K562 (cell line): ENCODE measurements at regions not wholly inside any gene's neighbourhood (a gene's known extent, or its start where the extent isn't known, plus 50 kb on each side); places are given as distances from the start of the nearest gene placed in this dataset.

Experiments
- ATAC-seq: fragments of 200-7000 bp; cut with Tn5 transposase; 3 replicates; pipeline ENCODE4 v1.9.1; 2020; ENCODE audit warnings: moderate library complexity
- BruUV-seq: library from RNA; stranded (reverse); fragments of 400-500 nt; replicated peaks from 2 replicates; lab custom pipeline; 2021; lab: Mats Ljungman, UMichigan
- CTCF ChIA-PET: fragments of 300-600 bp; formaldehyde crosslinking; extraction: SDS; loops from one replicate; lab custom pipeline; 2021; ENCODE audit warnings: low intra/inter-chr PET ratio; lab: Yijun Ruan, JAX
- POLR2A ChIA-PET: fragments of 300-600, 350-650 bp; sonication (Branson Sonifier 250); formaldehyde crosslinking; extraction: SDS; loops from one replicate; lab custom pipeline; 2021; ENCODE audit warnings: antibody characterized with exemption, inconsistent platforms; lab: Yijun Ruan, JAX
- DNase-seq, 4 experiments: peaks; one replicate each; pipeline versions ENCODE4 v3.0.0 to v3.0.0-alpha.2; 2011 to 2018; ENCODE audit warnings: low spot score in 3 of 4, mixed read lengths in 3 of 4; ENCODE audit errors: extremely low read depth in 1 of 4
- FAIRE-seq: peaks from 2 replicates; lab custom pipeline; 2011; peaks lifted over from hg19 to GRCh38; lab: Jason Lieb, UNC
- H2AFZ ChIP-seq: 2 replicates; pipeline ENCODE4 v1.6.0; 2011; ENCODE audit warnings: low read depth, low read length, control low read depth, inconsistent platforms
- H3K27ac ChIP-seq: fragments of 200-600 bp; 3 replicates; pipeline ENCODE4 v1.8.0; 2011; ENCODE audit warnings: low read depth, mild to moderate bottlenecking, control low read depth, inconsistent platforms, low read length, moderate library complexity, mixed read lengths; ENCODE audit errors: extremely low read depth
- H3K27me3 ChIP-seq, 2 experiments: fragments of 300-600 bp in 1 of 2; 2 replicates in 1 of 2; 3 replicates in 1 of 2; pipeline versions ENCODE4 v1.6.0 to v1.8.0; 2011; ENCODE audit warnings: inconsistent platforms in 2 of 2, low read length in 2 of 2, mild to moderate bottlenecking in 1 of 2, mixed read lengths in 1 of 2, moderate library complexity in 1 of 2; ENCODE audit not compliant: control insufficient read depth in 2 of 2, insufficient read depth in 2 of 2
- H3K36me3 ChIP-seq: fragments of 300-600 bp; 3 replicates; pipeline ENCODE4 v1.8.0; 2011; ENCODE audit warnings: mild to moderate bottlenecking, low read length, inconsistent platforms; ENCODE audit not compliant: control insufficient read depth, insufficient read depth
- H3K4me1 ChIP-seq, 2 experiments: fragments of 200-600 bp in 1 of 2; replicated peaks in 1 of 2; 2 replicates in 1 of 2; 3 replicates in 1 of 2; pipeline versions ENCODE4 v1.5.1 to v1.8.0; 2011; ENCODE audit warnings: inconsistent platforms in 2 of 2, low read length in 2 of 2, mild to moderate bottlenecking in 1 of 2, mixed read lengths in 1 of 2, moderate library complexity in 1 of 2; ENCODE audit not compliant: control insufficient read depth in 2 of 2, insufficient read depth in 2 of 2
- H3K4me2 ChIP-seq: 2 replicates; pipeline ENCODE4 v1.6.1; 2011; ENCODE audit warnings: low read length, control low read depth, inconsistent platforms, mixed read lengths; ENCODE audit not compliant: insufficient read depth
- H3K4me3 ChIP-seq: fragments of 200-600 bp; sonication (generic), shearing (Covaris generic); 2 replicates; pipeline ENCODE4 v1.5.1; 2016; ENCODE audit warnings: control low read depth, inconsistent platforms
- H3K79me2 ChIP-seq: fragments of 200-600 bp; 3 replicates; pipeline ENCODE4 v1.8.0; 2011; ENCODE audit warnings: low read length, inconsistent platforms; ENCODE audit not compliant: control insufficient read depth, insufficient read depth
- H3K9ac ChIP-seq, 2 experiments: 2 replicates each; pipeline versions ENCODE4 v1.6.0 to v1.6.1; 2011; ENCODE audit warnings: low read depth in 2 of 2, low read length in 2 of 2, control low read depth in 1 of 2, inconsistent platforms in 1 of 2, mild to moderate bottlenecking in 1 of 2, mixed read lengths in 1 of 2; ENCODE audit not compliant: insufficient read depth in 1 of 2
- H3K9me1 ChIP-seq: one replicate; pipeline ENCODE4 v1.6.0; 2011; ENCODE audit warnings: inconsistent platforms, mild to moderate bottlenecking, low read length, moderate library complexity; ENCODE audit not compliant: control insufficient read depth, insufficient read depth
- H3K9me3 ChIP-seq: replicated peaks from 2 replicates; pipeline ENCODE4 v1.5.1; 2011; ENCODE audit warnings: low read depth, low read length, inconsistent platforms; ENCODE audit not compliant: control insufficient read depth, insufficient read depth
- H4K20me1 ChIP-seq: replicated peaks from 2 replicates; pipeline ENCODE4 v1.6.1; 2011; ENCODE audit warnings: low read length, inconsistent platforms, mixed read lengths; ENCODE audit not compliant: control insufficient read depth, insufficient read depth
- BRCA1 ChIP-seq, 2 experiments: fragments of 450-650 bp in 1 of 2; sonication (generic) in 1 of 2; formaldehyde crosslinking in 1 of 2; IDR thresholded peaks; 2 replicates each; pipeline versions ENCODE4 v1.5.0 to v1.6.1; 2017 to 2020; ENCODE audit warnings: mild to moderate bottlenecking in 1 of 2, missing genetic modification reagents in 1 of 2
- FOXM1 ChIP-seq, 2 experiments: fragments of 450-650 bp in 1 of 2; sonication (generic) in 1 of 2; formaldehyde crosslinking in 1 of 2; IDR thresholded peaks; 2 replicates each; pipeline versions ENCODE4 v1.6.1 to v1.9.0; 2017 to 2022; ENCODE audit warnings: low read depth in 2 of 2, mild to moderate bottlenecking in 2 of 2, missing genetic modification reagents in 1 of 2, moderate library complexity in 1 of 2
- HMG20B ChIP-seq: fragments of 250-450 bp; sonication (Bioruptor Pico); IDR thresholded peaks from 2 replicates; pipeline ENCODE4 v1.5.0; 2021; ENCODE audit warnings: mild to moderate bottlenecking
- MEIS2 ChIP-seq: fragments of 450-650 bp; IDR thresholded peaks from 2 replicates; pipeline ENCODE4 v1.6.1; 2014; ENCODE audit warnings: mild to moderate bottlenecking; ENCODE audit not compliant: partially characterized antibody
- POLR2A ChIP-seq: fragments of 450-650 bp; conservative IDR thresholded peaks from 2 replicates; pipeline ENCODE4 v1.6.1; 2016
- RBM15 ChIP-seq: fragments of 200-400 bp; formaldehyde crosslinking; IDR thresholded peaks from 2 replicates; pipeline ENCODE4 v1.6.1; 2018; ENCODE audit warnings: mild to moderate bottlenecking, low read length, moderate library complexity; ENCODE audit not compliant: insufficient read depth
- ZC3H8 ChIP-seq: fragments of 450-650 bp; IDR thresholded peaks from 2 replicates; pipeline ENCODE4 v1.6.1; 2017
- WGBS: fragments of 100-300 bp; shearing (Covaris generic); methylation state at CpG from one replicate; pipeline ENCODE4 v1.1.6; 2016; ENCODE audit warnings: low coverage, mixed read lengths; ENCODE audit not compliant: insufficient coverage; ENCODE audit errors: missing lambda C conversion rate; 5-methylcytosine and 5-hydroxymethylcytosine counted together
- in situ Hi-C: fragments of 300-500 bp; cut with MboI; formaldehyde crosslinking; loops from 4 replicates; pipeline ENCODE4 v1.15.0; 2018; ENCODE audit warnings: inconsistent platforms, mixed read lengths
- intact Hi-C: fragments of 100-400 bp; cut with micrococcal nuclease; formaldehyde crosslinking; loops from 2 replicates; pipeline ENCODE4 v1.14.2; 2022
- TF ChIP-seq, protein P1 (sequence below), 3 experiments: fragments of 200-800 bp in 1 of 3; fragments of 250-450 bp in 1 of 3; fragments of 450-650 bp in 1 of 3; sonication (Bioruptor Pico) in 1 of 3; sonication (Bioruptor generic) in 1 of 3; formaldehyde crosslinking in 1 of 3; IDR thresholded peaks; 2 replicates each; pipeline versions ENCODE4 v1.6.1 to v1.8.0; 2016 to 2022; ENCODE audit warnings: mild to moderate bottlenecking in 2 of 3, missing genetic modification characterization in 2 of 3, missing compliant biosample characterization in 1 of 3, moderate library complexity in 1 of 3
- TF ChIP-seq, protein P2 (sequence below), 2 experiments: fragments of 450-650 bp; IDR thresholded peaks; 2 replicates each; pipeline ENCODE4 v1.6.1; 2016; ENCODE audit warnings: mild to moderate bottlenecking in 2 of 2, borderline replicate concordance in 1 of 2, low read depth in 1 of 2, moderate library complexity in 1 of 2

- in situ Hi-C loops (no loop called here), intact Hi-C loops (no loop called here)
- no peak for DNase-seq
- no TSS peak for BruUV-seq
- Histone ChIP-seq H3K36me3 (no peaks in the 10 kb centered on the region), H3K79me2 (no peaks in the 10 kb centered on the region), H3K27me3 (no peaks in the 10 kb centered on the region), H3K9me3 (no peaks in the 10 kb centered on the region; the same call in 1 of the 2 replicates), H3K27ac (no peak overlapping the region), H3K4me2 (no peak overlapping the region), H3K9me1 (no peaks in the 10 kb centered on the region), H3K4me3 (no peak overlapping the region), H3K9ac (no peak overlapping the region), H4K20me1 (no peaks in the 10 kb centered on the region), H3K4me1 (no peaks in the 10 kb centered on the region), H2AFZ (no peak overlapping the region)
- no peak for FAIRE-seq
- ChIA-PET POLR2A (no interaction called here), CTCF (no interaction called here)
- WGBS: 3% methylated on average over 6 of the region's 6 CpGs
- ATAC-seq: no peak
- TF ChIP-seq ZC3H8 (no peak), RBM15 (no peak), MEIS2 (no peak), HMG20B (no peak), BRCA1 (IDR thresholded peaks at IDR 0.05) (no peak), BRCA1 (CRISPR knock-in tag; IDR thresholded peaks at IDR 0.05) (no peak), FOXM1 (IDR thresholded peaks at IDR 0.05; ENCODE audit: low read depth) (no peak), FOXM1 (CRISPR knock-in tag; IDR thresholded peaks at IDR 0.05; ENCODE audit: low read depth) (no peak), POLR2A (no peak)
- TF ChIP-seq, protein P1, sequence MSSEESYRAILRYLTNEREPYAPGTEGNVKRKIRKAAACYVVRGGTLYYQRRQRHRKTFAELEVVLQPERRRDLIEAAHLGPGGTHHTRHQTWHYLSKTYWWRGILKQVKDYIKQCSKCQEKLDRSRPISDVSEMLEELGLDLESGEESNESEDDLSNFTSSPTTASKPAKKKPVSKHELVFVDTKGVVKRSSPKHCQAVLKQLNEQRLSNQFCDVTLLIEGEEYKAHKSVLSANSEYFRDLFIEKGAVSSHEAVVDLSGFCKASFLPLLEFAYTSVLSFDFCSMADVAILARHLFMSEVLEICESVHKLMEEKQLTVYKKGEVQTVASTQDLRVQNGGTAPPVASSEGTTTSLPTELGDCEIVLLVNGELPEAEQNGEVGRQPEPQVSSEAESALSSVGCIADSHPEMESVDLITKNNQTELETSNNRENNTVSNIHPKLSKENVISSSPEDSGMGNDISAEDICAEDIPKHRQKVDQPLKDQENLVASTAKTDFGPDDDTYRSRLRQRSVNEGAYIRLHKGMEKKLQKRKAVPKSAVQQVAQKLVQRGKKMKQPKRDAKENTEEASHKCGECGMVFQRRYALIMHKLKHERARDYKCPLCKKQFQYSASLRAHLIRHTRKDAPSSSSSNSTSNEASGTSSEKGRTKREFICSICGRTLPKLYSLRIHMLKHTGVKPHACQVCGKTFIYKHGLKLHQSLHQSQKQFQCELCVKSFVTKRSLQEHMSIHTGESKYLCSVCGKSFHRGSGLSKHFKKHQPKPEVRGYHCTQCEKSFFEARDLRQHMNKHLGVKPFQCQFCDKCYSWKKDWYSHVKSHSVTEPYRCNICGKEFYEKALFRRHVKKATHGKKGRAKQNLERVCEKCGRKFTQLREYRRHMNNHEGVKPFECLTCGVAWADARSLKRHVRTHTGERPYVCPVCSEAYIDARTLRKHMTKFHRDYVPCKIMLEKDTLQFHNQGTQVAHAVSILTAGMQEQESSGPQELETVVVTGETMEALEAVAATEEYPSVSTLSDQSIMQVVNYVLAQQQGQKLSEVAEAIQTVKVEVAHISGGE (CRISPR knock-in tag; IDR thresholded peaks at IDR 0.05): no peak
- TF ChIP-seq, protein P2, sequence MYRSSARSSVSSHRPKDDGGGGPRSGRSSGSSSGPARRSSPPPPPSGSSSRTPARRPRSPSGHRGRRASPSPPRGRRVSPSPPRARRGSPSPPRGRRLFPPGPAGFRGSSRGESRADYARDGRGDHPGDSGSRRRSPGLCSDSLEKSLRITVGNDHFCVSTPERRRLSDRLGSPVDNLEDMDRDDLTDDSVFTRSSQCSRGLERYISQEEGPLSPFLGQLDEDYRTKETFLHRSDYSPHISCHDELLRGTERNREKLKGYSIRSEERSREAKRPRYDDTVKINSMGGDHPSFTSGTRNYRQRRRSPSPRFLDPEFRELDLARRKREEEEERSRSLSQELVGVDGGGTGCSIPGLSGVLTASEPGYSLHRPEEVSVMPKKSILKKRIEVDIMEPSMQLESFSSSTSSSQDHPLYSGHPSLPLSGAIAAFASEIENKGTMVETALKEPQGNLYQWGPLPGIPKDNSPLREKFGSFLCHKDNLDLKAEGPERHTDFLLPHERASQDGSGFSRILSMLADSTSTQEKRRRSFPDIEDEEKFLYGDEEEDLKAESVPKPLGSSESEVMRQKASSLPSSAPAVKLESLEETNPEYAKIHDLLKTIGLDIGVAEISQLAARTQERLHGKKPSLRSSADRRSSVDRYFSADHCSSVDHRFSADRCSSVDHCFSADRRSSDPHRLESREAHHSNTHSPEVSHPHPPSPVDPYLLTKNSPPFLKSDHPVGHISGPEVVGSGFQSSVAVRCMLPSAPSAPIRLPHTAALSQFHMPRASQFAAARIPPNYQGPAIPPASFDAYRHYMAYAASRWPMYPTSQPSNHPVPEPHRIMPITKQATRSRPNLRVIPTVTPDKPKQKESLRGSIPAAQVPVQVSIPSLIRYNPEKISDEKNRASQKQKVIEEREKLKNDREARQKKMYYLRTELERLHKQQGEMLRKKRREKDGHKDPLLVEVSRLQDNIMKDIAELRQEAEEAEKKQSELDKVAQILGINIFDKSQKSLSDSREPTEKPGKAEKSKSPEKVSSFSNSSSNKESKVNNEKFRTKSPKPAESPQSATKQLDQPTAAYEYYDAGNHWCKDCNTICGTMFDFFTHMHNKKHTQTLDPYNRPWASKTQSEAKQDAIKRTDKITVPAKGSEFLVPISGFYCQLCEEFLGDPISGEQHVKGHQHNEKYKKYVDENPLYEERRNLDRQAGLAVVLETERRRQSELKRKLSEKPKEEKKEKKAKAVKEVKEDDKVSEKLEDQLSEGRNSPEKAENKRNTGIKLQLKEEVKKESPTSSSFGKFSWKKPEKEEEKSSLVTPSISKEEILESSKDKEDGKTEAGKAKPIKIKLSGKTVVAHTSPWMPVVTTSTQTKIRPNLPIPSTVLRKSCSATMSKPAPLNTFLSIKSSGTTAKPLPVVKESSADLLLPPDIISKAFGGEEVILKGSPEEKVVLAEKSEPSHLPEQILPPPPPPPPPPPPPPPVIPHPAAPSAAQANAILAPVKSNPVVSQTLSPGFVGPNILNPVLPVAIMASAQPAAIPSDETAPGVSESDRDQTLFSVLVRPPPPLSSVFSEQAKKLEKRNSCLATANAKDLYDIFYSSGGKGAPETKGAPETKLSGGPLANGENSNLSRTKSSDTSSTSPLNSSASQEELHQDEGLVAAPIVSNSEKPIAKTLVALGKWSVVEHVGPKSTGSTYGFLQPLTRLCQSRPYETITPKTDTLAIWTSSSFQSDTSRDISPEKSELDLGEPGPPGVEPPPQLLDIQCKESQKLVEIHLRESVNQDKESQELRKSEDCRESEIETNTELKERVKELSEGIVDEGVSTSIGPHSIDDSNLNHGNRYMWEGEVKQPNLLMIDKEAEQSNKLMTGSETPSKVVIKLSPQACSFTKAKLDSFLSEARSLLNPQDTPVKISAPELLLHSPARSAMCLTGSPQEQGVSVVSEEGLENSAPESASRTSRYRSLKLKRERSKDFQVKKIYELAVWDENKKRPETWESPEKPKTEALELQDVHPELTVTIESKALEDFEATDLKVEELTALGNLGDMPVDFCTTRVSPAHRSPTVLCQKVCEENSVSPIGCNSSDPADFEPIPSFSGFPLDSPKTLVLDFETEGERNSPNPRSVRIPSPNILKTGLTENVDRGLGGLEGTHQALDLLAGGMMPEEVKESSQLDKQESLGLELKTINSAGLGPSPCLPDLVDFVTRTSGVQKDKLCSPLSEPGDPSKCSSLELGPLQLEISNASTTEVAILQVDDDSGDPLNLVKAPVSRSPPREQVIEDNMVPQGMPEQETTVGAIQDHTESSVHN (IDR thresholded peaks at IDR 0.05; ENCODE audit: borderline replicate concordance in 1 of 2, low read depth in 1 of 2): no peak
Observed at GRCh38 chr11:128234143-128234542, 353.2 kb downstream of the ETS1 start.
